GM18867 (cell line): ENCODE measurements at regions not wholly inside any gene's neighbourhood (a gene's known extent, or its start where the extent isn't known, plus 50 kb on each side); places are given as distances from the start of the nearest gene placed in this dataset.
"Not testable (repeated sequence)": the region's sequence is repeated elsewhere in the genome, so short reads cannot be mapped to it uniquely, and the experiment has no call there.

ENCODE experiments used
- ATAC-seq: cut with Tn5 transposase; IDR thresholded peaks from one replicate; pipeline ENCODE4 v1.9.1; 2021; ENCODE audit warnings: mild to moderate bottlenecking, moderate library complexity; ENCODE audit not compliant: unreplicated experiment

- ATAC-seq, result not testable (repeated sequence)
These were observed 218.3 kb downstream of the SYK start for GRCh38 chr9:91019871-91020270.

GRCh38 chr9:91021656-91022055 is 220.0 kb downstream of the SYK start:
- not testable (repeated sequence) for ATAC-seq

GRCh38 chr9:91023741-91024140 is 222.1 kb downstream of the SYK start:
- ATAC-seq, result no peak

- no peak for ATAC-seq
These were observed 223.2 kb downstream of the SYK start for GRCh38 chr9:91024841-91025240.

GRCh38 chr9:91025856-91026255 is 224.2 kb downstream of the SYK start:
- ATAC-seq, result no peak

GRCh38 chr9:91026266-91026665 is 224.6 kb downstream of the SYK start:
- ATAC-seq, result no peak

GRCh38 chr9:91027005-91027404 is 225.4 kb downstream of the SYK start:
- no peak for ATAC-seq

GRCh38 chr9:91028166-91028827 is 226.7 kb downstream of the SYK start:
- ATAC-seq, result no peak

- ATAC-seq, result no peak
These were observed 228.2 kb downstream of the SYK start for GRCh38 chr9:91029650-91030361.

GRCh38 chr9:91032121-91032531 is 230.5 kb downstream of the SYK start:
- no peak for ATAC-seq

- ATAC-seq, result no peak
These were observed 231.7 kb downstream of the SYK start for GRCh38 chr9:91033270-91033669.

GRCh38 chr9:91033797-91034196 is 232.2 kb downstream of the SYK start:
- ATAC-seq, result no peak

- no peak for ATAC-seq
These were observed 232.9 kb downstream of the SYK start for GRCh38 chr9:91034521-91034920.

GRCh38 chr9:91034976-91035824 is 233.6 kb downstream of the SYK start:
- no peak for ATAC-seq

GRCh38 chr9:91035825-91036208 is 234.2 kb downstream of the SYK start:
- ATAC-seq, result no peak

GRCh38 chr9:91036356-91036755 is 234.7 kb downstream of the SYK start:
- no peak for ATAC-seq

GRCh38 chr9:91036826-91037510 is 235.3 kb downstream of the SYK start:
- ATAC-seq, result no peak

- ATAC-seq, result no peak
These were observed 236.2 kb downstream of the SYK start for GRCh38 chr9:91037511-91038482.

- no peak for ATAC-seq
These were observed 237.0 kb downstream of the SYK start for GRCh38 chr9:91038483-91039124.
